Activated naive CD4-positive, alpha-beta T cell treated with anti-CD3 and anti-CD28 coated beads for 36 hours (primary cell): ENCODE measurements at regions not wholly inside any gene's neighbourhood (a gene's known extent, or its start where the extent isn't known, plus 50 kb on each side); places are given as distances from the start of the nearest gene placed in this dataset.

Experiments
- CTCF ChIA-PET: fragments of 350-600 bp; sonication (Branson Sonifier 250); formaldehyde crosslinking; loops from one replicate; lab custom pipeline; 2021; ENCODE audit warnings: antibody characterized with exemption; lab: Charles Lee
- DNase-seq: peaks from one replicate; pipeline ENCODE4 v3.0.0-alpha.2; 2020
- H3K27ac Mint-ChIP-seq: one replicate; pipeline ENCODE4 v1.8.0; 2021; ENCODE audit warnings: mild to moderate bottlenecking, mixed read lengths
- H3K27me3 Mint-ChIP-seq: one replicate; pipeline ENCODE4 v1.8.0; 2021; ENCODE audit warnings: low read depth, mixed read lengths
- H3K36me3 Mint-ChIP-seq: one replicate; pipeline ENCODE4 v1.8.0; 2021; ENCODE audit warnings: low read depth, mixed read lengths
- H3K4me1 Mint-ChIP-seq: one replicate; pipeline ENCODE4 v1.8.0; 2021; ENCODE audit warnings: low read depth, mixed read lengths
- H3K4me3 Mint-ChIP-seq: one replicate; pipeline ENCODE4 v1.8.0; 2021; ENCODE audit warnings: mild to moderate bottlenecking, moderate library complexity, mixed read lengths
- H3K9me3 Mint-ChIP-seq: one replicate; pipeline ENCODE4 v1.8.0; 2021; ENCODE audit warnings: mixed read lengths
- intact Hi-C: fragments of 100-400 bp; cut with micrococcal nuclease; formaldehyde crosslinking; loops from one replicate; pipeline ENCODE4 v1.15.1; 2023

DNA sequence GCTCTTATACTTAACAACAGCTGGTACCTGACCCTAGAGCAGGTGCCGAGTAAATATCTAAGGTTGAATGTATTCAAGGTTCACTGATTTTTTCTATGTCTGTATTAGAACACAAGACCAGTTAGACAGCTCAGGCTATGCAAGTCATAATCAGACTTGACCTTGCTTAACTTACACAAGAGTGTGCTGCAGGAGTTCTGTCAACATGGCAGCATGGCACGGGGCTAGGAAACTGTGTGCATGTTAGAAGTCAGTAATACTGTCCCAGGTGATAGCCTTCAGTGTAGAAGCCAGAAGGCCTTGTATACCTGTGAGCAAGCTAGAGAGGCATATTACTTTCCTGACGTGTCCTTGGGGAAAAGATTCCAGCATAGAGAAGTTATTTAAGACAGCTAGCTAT lies 253.1 kb downstream of the FAT3 start:
- Mint-ChIP-seq H3K4me3 (no peak overlapping the region), H3K36me3 (no peaks in the 10 kb centered on the region), H3K27ac (no peak overlapping the region), H3K9me3 (no peaks in the 10 kb centered on the region), H3K27me3 (no peaks in the 10 kb centered on the region), H3K4me1 (no peaks in the 10 kb centered on the region)
- intact Hi-C loops = no loop called here
- DNase-seq = no peak
- CTCF ChIA-PET = no interaction called here

DNA sequence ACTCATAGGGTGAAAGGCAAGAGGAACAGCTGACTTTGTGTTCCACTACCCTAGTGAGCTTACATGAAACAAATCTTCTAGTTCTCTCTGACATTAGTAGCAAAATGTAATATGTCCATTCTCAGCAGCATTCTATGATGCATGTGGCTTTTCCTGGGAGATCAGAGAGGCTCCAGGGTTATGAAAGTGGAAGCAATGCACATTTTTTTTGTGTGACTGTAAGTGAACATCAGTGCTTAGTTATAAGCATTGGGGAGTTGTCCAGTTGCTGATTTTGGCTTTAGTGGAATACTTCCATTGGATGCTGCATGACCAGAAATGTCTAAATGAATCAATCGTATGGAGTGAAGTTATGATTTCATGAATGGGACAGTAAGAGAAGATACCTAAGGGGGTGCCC lies 255.9 kb downstream of the FAT3 start:
- Mint-ChIP-seq H3K4me1 (no peaks in the 10 kb centered on the region), H3K4me3 (no peak overlapping the region), H3K36me3 (no peaks in the 10 kb centered on the region), H3K27ac (no peak overlapping the region), H3K27me3 (no peaks in the 10 kb centered on the region), H3K9me3 (no peaks in the 10 kb centered on the region)
- intact Hi-C loops = no loop called here
- CTCF ChIA-PET = no interaction called here
- no peak for DNase-seq

DNA sequence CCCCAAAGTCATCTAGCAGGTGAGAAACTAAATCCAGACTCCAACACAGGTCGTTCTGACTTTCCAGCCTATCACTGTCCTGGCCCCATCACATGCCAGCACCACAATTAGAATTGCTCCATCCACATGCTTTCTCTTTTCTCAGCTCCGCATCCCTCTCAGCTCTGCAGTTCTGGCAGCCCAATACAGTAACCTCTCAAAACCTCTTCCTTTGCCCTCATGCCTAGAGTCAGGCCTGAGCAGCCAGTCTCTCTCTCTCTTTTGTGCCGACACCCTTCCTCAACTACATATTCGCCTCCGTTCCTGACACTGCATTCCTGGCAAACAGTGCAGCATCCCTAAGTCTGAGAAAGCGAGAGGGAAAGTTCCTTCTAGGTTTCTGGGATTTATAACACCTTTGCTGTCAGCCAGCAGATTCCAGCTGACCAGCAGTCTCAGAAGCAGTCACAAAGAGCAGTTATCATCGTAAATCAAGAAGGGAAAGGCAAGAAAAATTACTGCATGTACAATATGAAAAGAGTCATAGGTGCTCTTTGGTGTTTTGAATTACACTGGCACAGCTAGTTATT lies 258.0 kb downstream of the FAT3 start:
- Mint-ChIP-seq H3K36me3 (no peaks in the 10 kb centered on the region), H3K27ac (no peak overlapping the region), H3K27me3 (no peaks in the 10 kb centered on the region), H3K4me3 (no peak overlapping the region), H3K9me3 (no peaks in the 10 kb centered on the region), H3K4me1 (no peaks in the 10 kb centered on the region)
- CTCF ChIA-PET = no interaction called here
- no peak for DNase-seq
- intact Hi-C loops = no loop called here

DNA sequence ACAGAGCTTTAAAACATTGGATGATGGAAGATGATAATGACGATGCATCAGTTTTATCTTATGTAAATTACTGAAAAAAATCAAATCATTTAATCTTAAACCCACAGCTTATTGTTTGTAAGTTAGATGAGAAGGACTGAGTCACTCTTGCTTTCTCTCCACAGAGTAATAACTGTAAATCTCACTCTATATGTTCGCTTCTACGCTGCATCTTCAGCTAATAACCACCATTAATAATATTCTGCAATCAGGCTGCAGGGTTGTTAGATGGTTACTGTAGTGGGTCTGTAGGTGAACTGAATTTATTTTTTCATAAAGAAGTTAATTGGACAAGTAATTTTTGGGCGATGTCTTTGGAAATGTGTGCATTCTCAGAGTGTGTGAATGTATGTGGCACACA lies 260.0 kb downstream of the FAT3 start:
- no peaks in the 10 kb centered on the region for H3K36me3 Mint-ChIP-seq
- H3K4me1 Mint-ChIP-seq = no peaks in the 10 kb centered on the region
- no peak overlapping the region for H3K4me3 Mint-ChIP-seq
- H3K9me3 Mint-ChIP-seq = no peaks in the 10 kb centered on the region
- no peak overlapping the region for H3K27ac Mint-ChIP-seq
- intact Hi-C loops = no loop called here
- H3K27me3 Mint-ChIP-seq = no peaks in the 10 kb centered on the region
- CTCF ChIA-PET = no interaction called here
- no peak for DNase-seq

DNA sequence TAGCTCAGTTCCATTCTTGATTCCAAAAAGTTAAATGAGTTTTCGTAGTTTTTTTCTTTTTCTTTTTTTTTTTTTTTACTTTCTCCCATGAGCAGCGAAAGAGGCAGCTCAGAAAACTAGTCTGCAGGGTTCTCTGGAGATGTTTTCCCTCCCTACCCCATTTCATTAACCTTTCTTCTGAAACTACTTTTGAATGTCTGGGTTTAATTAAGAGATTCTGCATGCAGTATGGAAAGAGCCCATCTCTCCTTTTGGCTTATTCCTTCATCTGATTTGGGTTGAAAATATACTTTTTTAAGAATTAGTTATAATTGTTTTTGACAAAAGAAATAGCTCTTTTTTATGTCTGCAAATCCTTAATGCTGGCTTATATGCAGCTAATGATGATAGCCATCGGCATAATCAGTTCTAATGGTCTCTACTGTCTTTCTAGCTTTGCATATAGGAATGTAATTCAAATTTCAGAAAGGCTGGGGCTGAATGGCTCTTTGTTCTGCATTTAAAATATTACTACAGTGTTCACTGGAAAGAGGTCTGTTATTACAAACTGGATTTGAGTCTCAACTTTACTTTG lies 265.3 kb downstream of the FAT3 start:
- no peak for DNase-seq
- intact Hi-C loops = no loop called here
- H3K27ac Mint-ChIP-seq = no peak overlapping the region
- no peak overlapping the region for H3K4me3 Mint-ChIP-seq
- no peaks in the 10 kb centered on the region for H3K4me1 Mint-ChIP-seq
- no peaks in the 10 kb centered on the region for H3K9me3 Mint-ChIP-seq
- CTCF ChIA-PET = no interaction called here
- no peaks in the 10 kb centered on the region for H3K27me3 Mint-ChIP-seq
- no peaks in the 10 kb centered on the region for H3K36me3 Mint-ChIP-seq

DNA sequence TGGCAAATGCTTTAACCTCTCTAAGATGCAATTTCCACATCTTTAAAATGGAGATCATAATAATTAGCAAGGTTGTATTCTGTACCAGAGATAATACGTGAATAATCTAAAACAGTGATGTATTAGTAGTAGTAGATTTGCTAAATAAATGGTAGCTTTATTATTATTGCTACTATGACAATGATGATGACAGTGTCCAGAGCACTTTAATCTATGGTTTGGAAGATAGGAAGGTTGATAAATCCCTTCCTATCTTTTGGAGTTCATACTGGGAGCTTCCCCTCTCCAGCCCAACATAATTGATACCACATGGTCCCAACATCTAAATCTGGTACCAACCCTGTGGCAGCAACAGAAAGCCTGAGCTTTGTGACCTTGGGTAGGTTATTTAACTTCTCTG lies 267.8 kb downstream of the FAT3 start:
- Mint-ChIP-seq H3K27me3 (no peaks in the 10 kb centered on the region), H3K4me1 (no peaks in the 10 kb centered on the region), H3K4me3 (no peak overlapping the region), H3K36me3 (no peaks in the 10 kb centered on the region), H3K9me3 (no peaks in the 10 kb centered on the region), H3K27ac (no peak overlapping the region)
- DNase-seq = no peak
- intact Hi-C loops = no loop called here
- CTCF ChIA-PET = no interaction called here

DNA sequence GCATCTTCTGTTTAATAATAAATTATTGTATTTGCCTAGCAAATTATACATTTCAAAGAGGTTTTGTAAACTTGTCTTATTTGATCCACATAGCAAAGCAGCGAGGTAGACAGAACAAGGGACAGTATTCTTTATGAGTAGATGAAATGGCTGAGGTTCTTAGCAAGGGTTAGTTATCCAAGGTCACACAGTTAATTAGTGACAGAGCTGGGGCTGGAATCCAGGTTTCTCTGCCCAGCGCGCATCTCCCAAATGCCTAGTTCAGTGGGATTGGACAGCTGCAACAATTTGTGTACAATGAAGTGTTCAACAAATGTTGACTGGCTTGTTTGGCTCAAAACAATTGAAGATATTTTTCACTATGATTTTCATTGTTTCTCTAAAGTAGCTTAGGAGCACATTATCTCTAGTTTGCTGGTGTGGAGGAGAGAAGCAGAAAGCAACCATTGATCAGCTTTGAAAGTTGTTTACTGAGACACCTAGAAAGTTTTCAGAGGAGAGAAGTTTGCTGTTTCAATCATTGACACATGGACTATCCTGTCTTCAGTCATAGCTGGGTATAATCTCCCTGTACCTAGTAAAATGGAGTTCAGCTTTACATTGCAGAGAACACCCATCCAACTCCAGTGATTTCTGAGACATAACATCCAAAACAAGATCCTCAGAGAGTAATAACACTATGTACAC lies 270.6 kb downstream of the FAT3 start:
- H3K4me3 Mint-ChIP-seq = no peak overlapping the region
- no peaks in the 10 kb centered on the region for H3K4me1 Mint-ChIP-seq
- H3K36me3 Mint-ChIP-seq = no peaks in the 10 kb centered on the region
- no peak for DNase-seq
- intact Hi-C loops = no loop called here
- H3K27ac Mint-ChIP-seq = no peak overlapping the region
- H3K9me3 Mint-ChIP-seq = peaks cover 2% of the 10 kb centered on the region
- CTCF ChIA-PET = no interaction called here
- no peaks in the 10 kb centered on the region for H3K27me3 Mint-ChIP-seq

DNA sequence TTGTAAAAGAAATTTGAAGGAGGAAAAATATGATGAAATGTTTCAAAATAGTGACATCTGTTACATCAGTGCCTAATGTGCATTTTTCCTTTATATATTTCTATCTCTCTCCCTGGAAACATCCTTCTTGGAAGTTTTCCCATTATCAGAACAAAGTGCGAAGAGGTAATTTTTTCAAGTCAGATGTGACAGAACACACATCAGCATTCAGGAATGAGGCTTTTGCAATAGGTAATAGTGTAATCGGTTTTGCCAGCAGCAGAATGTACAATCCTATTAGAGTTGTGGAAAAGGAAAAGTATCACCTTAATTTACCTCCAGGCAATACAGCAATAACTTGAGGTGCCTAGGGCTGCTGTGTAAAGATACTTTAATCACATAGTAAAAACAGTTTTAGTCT lies 275.8 kb downstream of the FAT3 start:
- Mint-ChIP-seq H3K27me3 (no peaks in the 10 kb centered on the region), H3K9me3 (peaks cover 2% of the 10 kb centered on the region), H3K36me3 (no peaks in the 10 kb centered on the region), H3K4me1 (no peaks in the 10 kb centered on the region), H3K4me3 (no peak overlapping the region), H3K27ac (no peak overlapping the region)
- DNase-seq = no peak
- intact Hi-C loops = no loop called here
- CTCF ChIA-PET = no interaction called here

DNA sequence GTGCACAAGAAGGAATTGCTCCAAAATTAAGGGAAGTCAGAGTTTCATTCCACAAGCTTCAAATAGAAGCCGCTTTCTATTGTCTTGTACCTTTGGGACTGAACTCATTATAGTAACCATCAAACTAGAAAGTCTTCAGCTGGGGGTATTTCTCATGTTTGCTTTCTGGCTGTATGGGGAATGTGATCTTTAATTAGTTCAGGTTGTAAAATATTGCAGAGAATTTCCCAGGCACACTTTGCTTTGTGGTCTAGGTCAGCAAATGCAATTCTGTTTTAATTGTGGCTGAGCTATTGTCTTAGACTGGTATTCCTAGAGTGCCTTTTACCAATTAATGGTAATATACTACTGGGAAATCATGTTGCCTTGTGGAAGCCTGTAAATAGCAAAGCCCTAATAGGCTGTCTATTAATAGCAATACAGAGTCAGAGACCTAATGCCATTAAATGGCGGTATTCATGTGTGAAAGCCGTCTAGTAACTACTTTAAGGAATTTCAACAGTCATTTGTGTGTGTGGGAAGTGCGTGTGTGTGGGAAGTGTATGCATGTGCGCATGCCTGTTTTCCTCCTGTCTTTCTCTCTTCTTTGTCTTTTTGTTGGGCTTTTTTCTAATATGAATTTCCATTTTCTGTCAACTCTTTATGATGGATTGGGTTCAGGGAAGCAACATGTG lies 276.6 kb downstream of the FAT3 start:
- Mint-ChIP-seq H3K4me1 (no peaks in the 10 kb centered on the region), H3K9me3 (peaks cover 2% of the 10 kb centered on the region), H3K27me3 (peaks cover 2% of the 10 kb centered on the region), H3K4me3 (no peak overlapping the region), H3K27ac (no peak overlapping the region), H3K36me3 (no peaks in the 10 kb centered on the region)
- CTCF ChIA-PET = no interaction called here
- no peak for DNase-seq
- intact Hi-C loops = no loop called here

DNA sequence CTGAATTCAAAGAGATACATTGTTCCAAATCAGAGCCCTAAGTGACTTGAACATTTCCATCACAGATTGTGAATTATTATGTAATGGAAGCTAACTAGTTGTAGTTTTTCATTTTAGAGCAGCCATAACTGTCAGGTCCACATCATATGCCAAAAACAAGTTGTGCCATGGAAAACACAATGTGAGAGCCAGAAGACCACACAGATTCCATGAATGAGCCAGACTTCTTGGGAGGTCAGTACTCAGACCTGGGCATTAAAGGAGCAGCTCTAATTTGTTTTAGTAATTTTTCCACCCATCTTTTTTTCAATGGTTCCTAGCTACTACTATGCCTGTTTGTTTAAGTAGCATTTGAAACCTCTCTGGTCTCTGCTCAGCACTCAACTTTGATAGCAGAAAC lies 279.4 kb downstream of the FAT3 start:
- H3K4me3 Mint-ChIP-seq = no peak overlapping the region
- intact Hi-C loops = no loop called here

DNA sequence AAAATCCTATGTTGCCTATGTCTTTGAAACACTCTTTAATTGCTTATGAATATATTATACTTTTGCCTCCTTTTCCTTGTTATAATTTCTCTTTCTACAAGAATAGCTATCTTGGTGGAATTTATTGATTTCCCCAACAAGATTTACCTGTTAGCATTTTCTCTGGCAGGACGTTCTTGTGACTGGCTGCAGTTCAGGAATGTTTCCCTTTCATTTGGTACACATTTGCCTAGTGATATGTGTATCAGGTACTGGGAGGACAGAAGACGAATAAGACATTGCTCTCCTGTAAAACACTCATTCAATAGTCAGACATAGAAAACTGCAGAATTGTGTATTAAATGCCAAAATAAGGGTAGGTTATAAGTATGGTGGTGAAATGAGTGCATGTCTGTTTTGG lies 279.9 kb downstream of the FAT3 start:
- CTCF ChIA-PET = no interaction called here
- Mint-ChIP-seq H3K9me3 (no peaks in the 10 kb centered on the region), H3K36me3 (no peaks in the 10 kb centered on the region), H3K4me1 (no peaks in the 10 kb centered on the region), H3K27ac (no peak overlapping the region), H3K27me3 (peaks cover 4% of the 10 kb centered on the region), H3K4me3 (no peak overlapping the region)
- DNase-seq = no peak
- intact Hi-C loops = no loop called here

More for the DNA sequence above, 279.4 kb downstream of the FAT3 start:
- no peak overlapping the region for H3K27ac Mint-ChIP-seq
- CTCF ChIA-PET = no interaction called here
- no peaks in the 10 kb centered on the region for H3K9me3 Mint-ChIP-seq
- peaks cover 2% of the 10 kb centered on the region for H3K27me3 Mint-ChIP-seq
- H3K36me3 Mint-ChIP-seq = no peaks in the 10 kb centered on the region
- H3K4me1 Mint-ChIP-seq = no peaks in the 10 kb centered on the region
- no peak for DNase-seq

DNA sequence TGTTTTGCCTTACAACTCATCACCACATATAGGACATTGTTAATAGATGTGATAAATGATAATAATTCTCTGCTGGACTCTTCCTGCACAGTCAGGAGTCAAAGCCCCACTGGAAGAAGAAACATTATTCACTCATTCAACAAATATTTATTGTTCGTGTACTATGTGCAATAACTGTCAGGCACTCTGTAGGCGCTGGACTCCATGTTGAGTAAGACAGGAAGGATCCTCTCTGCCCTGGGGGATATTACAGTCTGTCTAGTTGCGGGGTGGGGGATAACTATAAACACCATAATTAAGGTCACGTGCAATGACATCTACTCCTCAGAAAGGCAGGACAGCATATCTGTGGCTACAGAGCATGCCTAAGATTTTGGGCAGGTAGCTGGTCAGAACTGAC lies 281.1 kb downstream of the FAT3 start:
- no peak for DNase-seq
- Mint-ChIP-seq H3K27me3 (peaks cover 4% of the 10 kb centered on the region), H3K36me3 (no peaks in the 10 kb centered on the region), H3K27ac (no peak overlapping the region), H3K9me3 (no peaks in the 10 kb centered on the region), H3K4me1 (no peaks in the 10 kb centered on the region), H3K4me3 (no peak overlapping the region)
- intact Hi-C loops = no loop called here
- CTCF ChIA-PET = no interaction called here
